GM21619 (cell line): ENCODE measurements at regions not wholly inside any gene's neighbourhood (a gene's known extent, or its start where the extent isn't known, plus 50 kb on each side); places are given as distances from the start of the nearest gene placed in this dataset.

Source experiments
- ATAC-seq: cut with Tn5 transposase; IDR thresholded peaks from one replicate; pipeline ENCODE4 v1.9.1; 2021; ENCODE audit not compliant: unreplicated experiment

DNA sequence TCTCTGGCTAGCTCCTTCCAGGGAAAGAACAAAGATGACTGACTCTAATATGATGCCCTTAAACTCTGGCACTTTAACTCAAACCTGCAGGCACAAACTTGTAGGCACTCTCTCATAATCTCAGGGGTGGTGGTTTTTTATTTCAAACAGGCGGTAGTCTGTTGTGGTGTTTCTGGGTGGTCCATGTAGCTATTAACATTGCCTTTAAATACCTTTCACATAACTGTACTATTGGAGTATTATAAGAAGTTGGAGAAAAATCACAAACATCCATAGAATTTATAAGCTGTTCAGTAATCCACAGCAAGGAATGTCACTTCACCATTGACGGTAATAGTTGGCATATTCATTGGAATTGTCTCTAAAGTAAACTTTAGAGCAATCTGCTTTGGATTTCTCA lies 204.2 kb upstream of the PDE5A start:
- ATAC-seq = no peak

- no peak for ATAC-seq
These were observed 200.7 kb upstream of the PDE5A start for GRCh38 chr4:119829326-119829725.

GRCh38 chr4:119825696-119826095 lies 197.1 kb upstream of the PDE5A start:
- no peak for ATAC-seq

DNA sequence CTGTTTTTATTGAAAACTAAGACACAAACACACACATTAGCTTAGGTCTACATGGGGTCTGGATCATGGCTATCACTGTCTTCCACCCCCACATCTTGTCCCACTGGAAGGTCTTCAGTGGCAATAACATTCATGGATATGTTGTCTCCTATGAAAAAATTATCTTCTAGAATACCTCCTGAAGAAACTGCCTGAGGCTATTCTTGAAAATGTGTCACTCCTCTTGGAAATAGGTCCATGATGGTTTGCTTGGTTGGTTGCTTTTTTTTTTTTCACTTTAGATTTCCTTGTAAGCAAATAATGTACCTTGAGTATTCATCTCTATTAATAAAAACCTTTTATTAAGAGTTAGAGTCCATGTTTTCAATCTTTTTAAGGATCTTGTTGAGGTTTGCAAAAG lies 195.3 kb upstream of the PDE5A start:
- ATAC-seq = no peak

- ATAC-seq = no peak
These were observed 194.4 kb upstream of the PDE5A start for GRCh38 chr4:119823045-119823444.

GRCh38 chr4:119816473-119816872 lies 187.9 kb upstream of the PDE5A start:
- ATAC-seq = no peak

GRCh38 chr4:119810001-119810400 lies 181.4 kb upstream of the PDE5A start:
- no peak for ATAC-seq

DNA sequence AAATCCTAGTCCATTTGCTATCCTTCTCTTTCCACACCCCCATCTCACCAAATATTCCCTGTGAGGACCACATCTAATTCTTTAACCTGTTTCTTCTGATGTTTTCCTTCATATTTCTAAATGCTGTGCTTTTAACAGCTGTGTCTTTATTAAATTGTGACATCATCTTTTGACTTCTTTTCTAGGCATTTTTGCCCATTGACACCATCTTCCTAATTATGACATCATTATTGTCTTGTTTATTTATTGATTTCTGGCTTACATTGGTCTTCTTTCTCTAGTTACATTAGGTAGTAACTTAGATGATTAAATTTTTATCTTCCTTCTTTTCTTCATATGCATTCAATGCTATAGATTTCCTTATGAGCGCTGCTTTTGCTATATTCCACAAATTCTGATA lies 175.8 kb upstream of the PDE5A start:
- ATAC-seq = no peak

- ATAC-seq = no peak
These were observed 168.8 kb upstream of the PDE5A start for GRCh38 chr4:119797238-119797894.

- no peak for ATAC-seq
These were observed 167.5 kb upstream of the PDE5A start for GRCh38 chr4:119795986-119796578.

DNA sequence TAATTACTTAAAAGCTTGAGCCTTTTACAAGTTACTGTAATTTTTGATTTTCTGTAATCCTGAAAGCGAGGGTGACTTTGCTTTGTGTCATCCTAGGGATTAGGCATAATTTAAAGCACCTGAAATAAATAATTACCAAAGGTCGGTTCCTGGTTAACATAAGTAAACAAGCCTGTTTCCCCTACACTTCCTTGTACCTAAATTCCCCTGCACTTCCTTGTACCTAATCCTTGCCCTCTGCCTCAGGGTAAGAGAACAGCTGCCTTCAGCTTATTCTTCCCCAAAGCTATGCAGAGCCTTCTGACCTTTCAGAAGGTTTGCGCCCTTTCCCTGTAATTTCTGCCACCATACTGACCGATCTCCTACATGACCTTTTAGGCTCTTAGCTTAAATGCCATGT lies 166.1 kb upstream of the PDE5A start:
- ATAC-seq = no peak

DNA sequence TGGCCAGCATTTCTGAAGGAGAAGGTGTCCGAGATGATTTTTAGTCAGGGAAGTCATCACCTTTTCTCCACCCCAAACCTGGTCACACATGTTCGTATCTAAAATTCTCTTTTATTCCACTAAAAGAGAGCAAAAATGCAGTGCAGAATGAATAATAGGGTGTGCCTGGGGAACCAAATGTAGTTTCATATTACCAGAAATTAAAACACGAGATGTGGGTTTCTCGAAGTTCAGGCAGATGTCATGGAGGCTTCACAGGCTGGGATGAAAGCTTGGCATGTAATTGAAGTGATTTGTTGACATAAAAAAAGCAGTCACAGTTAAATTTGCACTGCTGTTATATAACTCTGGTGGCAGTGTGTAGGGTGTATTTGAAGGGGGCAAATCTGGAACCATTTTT lies 165.5 kb upstream of the PDE5A start:
- ATAC-seq = no peak

- no peak for ATAC-seq
These were observed 160.0 kb upstream of the PDE5A start for GRCh38 chr4:119788349-119789266.

GRCh38 chr4:119785963-119786362 lies 157.4 kb upstream of the PDE5A start:
- no peak for ATAC-seq

- ATAC-seq = no peak
These were observed 154.8 kb upstream of the PDE5A start for GRCh38 chr4:119783189-119783983.

- ATAC-seq = no peak
These were observed 152.4 kb upstream of the PDE5A start for GRCh38 chr4:119781044-119781443.

- ATAC-seq = no peak
These were observed 146.2 kb upstream of the PDE5A start for GRCh38 chr4:119774840-119775239.

DNA sequence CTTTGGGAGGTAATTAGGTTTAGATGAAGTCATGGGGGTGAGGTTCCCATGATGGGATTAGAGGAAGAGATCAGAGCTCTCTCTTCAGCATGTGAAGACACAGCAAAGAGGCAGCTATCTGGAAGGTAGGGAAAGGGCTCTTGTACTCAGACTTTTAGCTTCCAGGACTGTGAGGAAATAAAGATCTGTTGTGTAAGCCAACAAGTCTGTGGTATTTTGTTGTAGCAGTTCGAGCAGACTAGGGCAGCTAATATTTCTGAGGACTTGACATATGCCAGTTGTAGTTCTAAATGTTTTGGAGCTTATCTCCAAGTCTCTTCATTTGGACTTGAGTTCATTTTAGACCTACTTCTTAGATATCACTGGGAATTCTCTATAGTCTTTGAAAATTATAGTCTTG lies 137.3 kb upstream of the PDE5A start:
- no peak for ATAC-seq

GRCh38 chr4:119765469-119765868 lies 136.9 kb upstream of the PDE5A start:
- no peak for ATAC-seq

GRCh38 chr4:119763386-119763785 lies 134.8 kb upstream of the PDE5A start:
- no peak for ATAC-seq

DNA sequence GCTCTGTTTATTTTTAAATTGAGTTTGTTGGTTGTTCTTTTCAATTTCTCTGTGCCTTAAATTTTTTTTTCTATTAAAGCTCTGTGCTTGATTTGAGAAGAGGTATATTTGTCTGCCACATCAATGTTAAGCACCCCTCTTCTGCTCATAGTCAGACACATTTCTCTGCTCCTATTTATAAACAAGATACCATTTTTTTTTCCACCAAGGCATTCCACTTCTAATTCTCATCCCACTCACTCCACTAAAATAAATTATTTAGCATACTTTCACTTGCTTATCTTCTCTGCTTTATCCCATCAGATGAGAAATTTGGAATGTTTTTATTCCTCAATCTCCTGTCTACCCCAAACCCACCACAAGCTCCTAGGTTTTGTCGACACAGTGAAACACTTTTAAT lies 127.0 kb upstream of the PDE5A start:
- no peak for ATAC-seq
